Thoracic aorta (tissue), 2 donors: ENCODE measurements at regions not wholly inside any gene's neighbourhood (a gene's known extent, or its start where the extent isn't known, plus 50 kb on each side); places are given as distances from the start of the nearest gene placed in this dataset.

Source experiments
- ATAC-seq: fragments of 150-250 bp; one replicate; pipeline ENCODE4 v1.8.0; 2017; ENCODE audit warnings: low read depth; ENCODE audit not compliant: insufficient number of reproducible peaks, low FRiP score
- DNase-seq: peaks from one replicate; pipeline ENCODE4 v3.0.0-alpha.2; 2020; ENCODE audit warnings: low spot score
- H3K27ac ChIP-seq, 2 donors: fragments of 200-600 bp; sonication (generic); 1 replicate in 1 of 2; 2 replicates in 1 of 2; pipeline ENCODE4 v1.5.1; 2016; ENCODE audit warnings: mild to moderate bottlenecking in 2 of 2, moderate library complexity in 2 of 2
- H3K27me3 ChIP-seq: fragments of 200-600 bp; sonication (generic); replicated peaks from 2 replicates; pipeline ENCODE4 v1.6.0; 2016; ENCODE audit warnings: mild to moderate bottlenecking; ENCODE audit not compliant: insufficient read depth
- H3K36me3 ChIP-seq: fragments of 200-600 bp; sonication (generic); one replicate; pipeline ENCODE4 v1.5.1; 2016
- H3K4me1 ChIP-seq, 2 donors: fragments of 200-600 bp; sonication (generic); 1 replicate in 1 of 2; 2 replicates in 1 of 2; pipeline versions ENCODE4 v1.5.1 to v1.6.0; 2016; ENCODE audit warnings: low read depth in 2 of 2, mild to moderate bottlenecking in 1 of 2; ENCODE audit not compliant: control insufficient read depth in 1 of 2
- H3K4me3 ChIP-seq: fragments of 200-600 bp; sonication (generic); 2 replicates; pipeline ENCODE4 v1.5.1; 2016; ENCODE audit warnings: mild to moderate bottlenecking
- H3K9me3 ChIP-seq: fragments of 200-600 bp; sonication (generic); 2 replicates; pipeline ENCODE4 v1.5.1; 2016
- CTCF ChIP-seq: fragments of 200-600 bp; sonication (generic); IDR thresholded peaks from one replicate; pipeline ENCODE4 v1.5.1; 2019; ENCODE audit warnings: antibody characterized with exemption

DNA sequence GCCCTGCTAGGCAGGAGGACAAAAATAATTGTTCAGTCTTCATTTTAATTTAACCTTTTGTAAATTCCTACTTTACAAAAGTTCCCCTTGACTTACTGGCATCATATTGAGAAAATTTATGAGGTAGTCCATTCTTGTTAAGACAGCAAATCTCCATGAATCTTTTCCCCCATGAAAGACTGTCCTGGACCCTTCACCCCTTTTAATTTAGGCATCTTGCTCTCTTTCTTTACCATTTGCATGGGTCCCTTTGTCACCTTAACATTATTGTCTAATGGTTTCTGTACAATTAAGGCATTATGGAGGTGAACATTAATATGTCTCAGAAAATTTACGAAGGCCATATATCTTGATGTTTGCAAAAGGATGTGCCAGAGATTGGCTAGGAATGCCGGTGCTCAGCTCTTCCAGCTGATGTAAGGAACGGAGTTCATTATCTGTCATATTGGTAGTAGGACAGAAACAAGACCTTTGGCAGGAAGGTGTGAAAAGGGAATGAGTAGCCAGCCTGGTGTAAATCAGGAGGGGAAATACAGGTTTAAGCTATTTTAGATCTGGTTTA is 382.8 kb upstream of the TSHZ2 start:
- Histone ChIP-seq H3K27ac (no peak overlapping the region), H3K4me3 (no peak overlapping the region), H3K36me3 (no peaks in the 10 kb centered on the region), H3K27me3 (no peaks in the 10 kb centered on the region), H3K9me3 (no peaks in the 10 kb centered on the region), H3K4me1 (no peaks in the 10 kb centered on the region)
- ATAC-seq = no peak
- TF ChIP-seq CTCF = no peak
- no peak for DNase-seq

- Histone ChIP-seq H3K4me1 (no peaks in the 10 kb centered on the region), H3K36me3 (no peaks in the 10 kb centered on the region), H3K27me3 (no peaks in the 10 kb centered on the region), H3K4me3 (no peak overlapping the region), H3K9me3 (no peaks in the 10 kb centered on the region), H3K27ac (no peak overlapping the region)
- DNase-seq (no peak), ATAC-seq (no peak)
- TF ChIP-seq CTCF = no peak
Measured at GRCh38 chr20:52586660-52587059, 385.5 kb upstream of the TSHZ2 start.

DNA sequence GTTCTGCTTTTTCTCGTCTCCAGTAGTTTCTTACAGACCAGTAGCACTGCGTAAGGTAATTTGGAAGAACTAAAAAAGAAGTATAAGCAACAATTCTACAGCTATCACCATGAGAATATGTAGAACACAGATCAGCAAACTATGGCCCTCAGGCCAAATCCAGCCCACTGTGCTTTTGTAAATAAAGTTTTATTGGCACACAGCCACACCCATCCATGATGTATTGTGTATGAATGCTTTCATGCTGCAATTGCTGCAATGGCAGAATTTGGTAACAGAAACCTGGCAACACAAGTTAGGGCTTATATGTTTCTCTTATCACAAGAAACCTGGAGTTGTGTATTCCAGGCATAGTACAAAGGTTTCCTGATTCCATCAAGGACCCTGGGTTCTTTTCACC is 386.8 kb upstream of the TSHZ2 start:
- H3K4me3 ChIP-seq = no peak overlapping the region
- no peak overlapping the region for H3K27ac ChIP-seq
- ATAC-seq (no peak), DNase-seq (no peak)
- no peaks in the 10 kb centered on the region for H3K9me3 ChIP-seq
- H3K36me3 ChIP-seq = no peaks in the 10 kb centered on the region
- H3K27me3 ChIP-seq = no peaks in the 10 kb centered on the region
- TF ChIP-seq CTCF = no peak
- H3K4me1 ChIP-seq = no peaks in the 10 kb centered on the region

DNA sequence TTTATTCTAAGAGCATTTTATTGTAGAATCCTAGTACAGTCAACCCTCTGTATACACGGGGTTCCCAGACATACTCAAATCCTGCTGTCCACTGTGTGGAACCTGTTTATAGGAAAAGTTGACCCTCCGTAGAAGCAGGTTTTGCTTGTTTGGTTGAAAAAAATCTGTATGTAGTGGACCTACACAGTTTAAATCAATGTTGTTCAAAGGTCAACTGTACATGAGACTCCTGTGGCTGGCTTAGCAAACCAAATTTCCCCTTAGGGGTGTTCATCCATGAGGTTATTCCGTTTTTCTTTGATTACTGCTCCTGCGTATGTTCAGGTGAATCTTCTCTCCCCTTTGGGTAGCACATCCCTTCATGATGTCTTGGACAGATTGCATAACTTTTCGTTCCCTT is 387.0 kb upstream of the ZFP64 start:
- Histone ChIP-seq H3K27me3 (no peaks in the 10 kb centered on the region), H3K4me3 (no peak overlapping the region), H3K27ac (no peak overlapping the region), H3K36me3 (no peaks in the 10 kb centered on the region), H3K9me3 (no peaks in the 10 kb centered on the region), H3K4me1 (no peaks in the 10 kb centered on the region)
- TF ChIP-seq CTCF = no peak
- no peak for ATAC-seq
- DNase-seq = no peak

GRCh38 chr20:52577696-52578095 is 386.1 kb upstream of the ZFP64 start:
- no peaks in the 10 kb centered on the region for H3K27me3 ChIP-seq
- H3K27ac ChIP-seq = no peak overlapping the region
- no peak overlapping the region for H3K4me3 ChIP-seq
- no peaks in the 10 kb centered on the region for H3K4me1 ChIP-seq
- no peaks in the 10 kb centered on the region for H3K9me3 ChIP-seq
- TF ChIP-seq CTCF = no peak
- DNase-seq (no peak), ATAC-seq (no peak)
- H3K36me3 ChIP-seq = no peaks in the 10 kb centered on the region
